ENCODE measurements at regions not wholly inside any gene's neighbourhood (a gene's known extent, or its start where the extent isn't known, plus 50 kb on each side); places are given as distances from the start of the nearest gene placed in this dataset.

DNA sequence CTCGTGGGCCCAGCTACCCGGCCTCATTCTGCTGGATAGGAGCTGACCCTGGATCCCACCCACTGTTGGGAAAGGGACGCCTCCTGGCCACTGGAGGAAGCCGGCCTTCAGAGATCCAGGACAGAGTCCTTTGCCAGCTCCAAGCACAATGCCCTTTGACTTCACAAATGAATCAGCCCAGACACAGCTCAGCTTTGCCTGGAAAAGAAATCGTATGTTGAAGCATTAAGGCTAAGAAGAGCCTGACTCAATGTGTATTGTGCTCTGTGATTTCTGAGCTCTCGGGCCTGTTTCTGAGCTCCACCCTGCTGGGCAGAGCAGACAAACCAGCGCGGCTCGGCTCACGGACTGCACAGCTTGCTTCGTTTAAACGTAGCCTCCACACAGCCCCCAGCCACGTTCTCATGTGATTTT, 162.9 kb upstream of the APCDD1 start:
- intact Hi-C loops (cut with micrococcal nuclease) = no loop called here
- no peak overlapping the region for H3K14ac ChIP-seq (replicated peaks; ENCODE audit: low read depth, low read length)
- no peaks in the 10 kb centered on the region; the same call in 1 of the 2 replicates for H3K9me1 ChIP-seq (ENCODE audit: insufficient read depth, low read length)
- no peak overlapping the region for H3K4me3 ChIP-seq (ENCODE audit: insufficient read depth, low read depth, low read length)
- no peak; the same call in 1 of the 2 replicates for ATAC-seq (ENCODE audit: low read depth)
- H3K36me3 ChIP-seq (ENCODE audit: control insufficient read depth, insufficient read depth, low read length) = no peaks in the 10 kb centered on the region
- DNase-seq = peak; percentile 28
- H2AFZ ChIP-seq (replicated peaks; ENCODE audit: low read length, poor library complexity) = no peak overlapping the region
- no peak overlapping the region for H2AK9ac ChIP-seq (replicated peaks; ENCODE audit: low read depth, low read length, poor library complexity)
- CTCF ChIA-PET = interaction anchor here (1.3 kb wide), 1 partner anchor 27 kb away, joined by 5 read pairs; no protein-coding TSS in a partner anchor
- no peak overlapping the region for H2BK120ac ChIP-seq (ENCODE audit: low read depth, low read length)
- H4K5ac ChIP-seq (ENCODE audit: low read depth, low read length) = no peak overlapping the region
- peaks cover 7% of the 10 kb centered on the region for H3K9me3 ChIP-seq (ENCODE audit: control insufficient read depth, insufficient read depth, low read length)
- no peak overlapping the region for H4K8ac ChIP-seq (ENCODE audit: low read depth in 2 of 2, low read length in 2 of 2)
- POLR2A ChIA-PET (ENCODE audit: unreplicated experiment) = no interaction called here
- in situ Hi-C loops (cut with MboI; ENCODE audit: low sequenced_read_pairs) = no loop called here
- no peak overlapping the region for H3K9ac ChIP-seq (ENCODE audit: low read depth, low read length)
- H3K4me2 ChIP-seq (ENCODE audit: low read depth, low read length) = no peak overlapping the region
- no peak overlapping the region for H3K18ac ChIP-seq (ENCODE audit: low read depth, low read length)
- WGBS, 2 experiments (ENCODE audit: extremely low coverage in 2 of 2, insufficient read length in 1 of 2) = 80% methylated on average over 2 of the region's 13 CpGs; no CpG with 5 or more reads in 1 of the 2 experiments
- H4K20me1 ChIP-seq (ENCODE audit: insufficient read depth, low read length) = no peaks in the 10 kb centered on the region
- H3K27me3 ChIP-seq (ENCODE audit: control insufficient read depth, insufficient read depth, low read length) = peaks cover 3% of the 10 kb centered on the region
- H4K91ac ChIP-seq (ENCODE audit: insufficient read depth, low read depth, low read length) = no peak overlapping the region
- no peak overlapping the region for H3K4ac ChIP-seq (ENCODE audit: low read depth, low read length)
- no peak overlapping the region for H3K56ac ChIP-seq (ENCODE audit: extremely low read depth, insufficient read depth, low read length)
- no peak overlapping the region for H2BK20ac ChIP-seq (ENCODE audit: low read depth, low read length)
- no TSS peak for BruUV-seq (replicated peaks)
- H2BK5ac ChIP-seq (ENCODE audit: low read depth, low read length, poor library complexity, severe bottlenecking) = no peak overlapping the region
- no peak overlapping the region for H2AK5ac ChIP-seq (ENCODE audit: low read depth, low read length)
- dilution Hi-C loops (cut with HindIII; ENCODE audit: low sequenced_read_pairs, unreplicated experiment) = no loop called here
- H3K79me1 ChIP-seq (ENCODE audit: low read depth in 1 of 2, low read length in 2 of 2) = no peaks in the 10 kb centered on the region
- no peak overlapping the region for H3K27ac ChIP-seq (ENCODE audit: insufficient read depth, low read length)
- H3K23ac ChIP-seq (ENCODE audit: low read depth, low read length) = no peak overlapping the region
- H2BK15ac ChIP-seq (ENCODE audit: low read depth, low read length) = no peak overlapping the region
- TF ChIP-seq CHD1 (IDR thresholded peaks at IDR 0.05; ENCODE audit: low read depth, low read length) (no peak), MAFK (IDR thresholded peaks at IDR 0.05; ENCODE audit: low read depth, low read length) (no peak), MAZ (IDR thresholded peaks at IDR 0.05; ENCODE audit: borderline replicate concordance, low read depth, low read length) (no peak), BHLHE40 (IDR thresholded peaks at IDR 0.05; ENCODE audit: low read depth, low read length) (no peak), CTCF (conservative IDR thresholded peaks at IDR 0.05; ENCODE audit: low read depth, low read length) (no peak), CEBPB (IDR thresholded peaks at IDR 0.05; ENCODE audit: low read depth, low read length) (no peak), POLR2A (IDR thresholded peaks at IDR 0.05; ENCODE audit: low read depth, low read length) (no peak), RFX5 (IDR thresholded peaks at IDR 0.05; ENCODE audit: low read depth, low read length) (no peak), RCOR1 (IDR thresholded peaks at IDR 0.05; ENCODE audit: insufficient replicate concordance, low read length) (no peak), SMC3 (IDR thresholded peaks at IDR 0.05; ENCODE audit: low read depth, low read length) (no peak), NFE2L2 (IDR thresholded peaks at IDR 0.05; ENCODE audit: low read depth, low read length) (no peak), USF2 (IDR thresholded peaks at IDR 0.05; ENCODE audit: low read depth, low read length) (no peak), ELK1 (IDR thresholded peaks at IDR 0.05; ENCODE audit: borderline replicate concordance, low read depth, low read length) (no peak), FOS (IDR thresholded peaks at IDR 0.05; ENCODE audit: low read depth, low read length) (no peak)
- H3K4me1 ChIP-seq (ENCODE audit: control insufficient read depth, insufficient read depth, low read length) = peaks cover 3% of the 10 kb centered on the region; the same call in 1 of the 2 replicates

All from IMR-90 (cell line).